ENCODE measurements at regions not wholly inside any gene's neighbourhood (a gene's known extent, or its start where the extent isn't known, plus 50 kb on each side); places are given as distances from the start of the nearest gene placed in this dataset.

DNA sequence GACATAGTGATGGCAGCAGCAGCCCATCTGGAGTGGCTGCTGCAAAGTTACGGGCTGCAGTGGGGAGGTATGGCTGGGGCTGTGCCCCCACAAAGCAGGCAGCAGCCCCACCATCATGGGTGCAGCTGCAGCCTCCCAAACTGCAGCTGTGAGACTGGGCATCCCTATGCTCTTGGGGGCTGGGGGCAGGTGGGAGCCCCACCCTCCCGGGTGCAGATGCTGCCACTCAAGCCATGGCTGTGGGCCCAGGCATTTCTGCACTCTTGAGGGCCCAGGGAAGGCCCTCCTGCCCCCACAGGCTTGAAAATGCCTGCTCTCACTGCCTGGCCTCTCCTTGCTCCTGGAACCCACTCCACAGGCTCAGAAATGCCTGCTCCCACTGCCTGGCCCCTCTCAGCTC is 389.4 kb downstream of the TEX13C start:
- 51 to 100% (median 69%) methylated on average over 1 to 2 of the region's 2 CpGs for WGBS, 5 donors

DNA sequence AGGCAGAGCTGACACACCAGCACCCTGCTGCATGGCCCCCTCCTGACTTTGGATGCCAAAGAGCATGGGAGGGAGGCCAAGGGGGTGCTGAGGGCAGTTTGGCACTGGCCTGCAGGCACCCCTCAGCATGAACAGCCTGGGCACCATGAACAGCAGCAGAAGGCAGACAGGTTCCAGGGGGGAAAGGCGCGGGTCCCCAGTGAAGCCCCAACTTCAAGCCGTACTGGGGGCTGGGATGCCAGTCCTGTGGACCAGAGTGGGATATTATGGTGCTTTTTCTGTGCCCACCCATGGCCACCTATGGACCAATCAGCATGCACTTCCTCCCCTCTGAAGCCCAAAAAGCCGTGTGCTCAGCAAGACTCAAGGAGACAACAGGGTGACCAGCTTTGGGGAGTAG is 389.9 kb downstream of the TEX13C start:
- WGBS, 5 donors = 60 to 94% (median 85%) methylated on average over 4 of the region's 4 CpGs; no CpG with 5 or more reads in 1 of the 5 donors
- H3K9me3 ChIP-seq = no peaks in the 10 kb centered on the region
- no peaks in the 10 kb centered on the region for H3K27me3 ChIP-seq (replicated peaks in 1 of 7)
- H3K4me1 ChIP-seq = no peaks in the 10 kb centered on the region
- intact Hi-C loops (cut with DNase I; ENCODE audit: low total_unique reads) = no loop called here
- TF ChIP-seq POLR2AphosphoS5 (IDR thresholded peaks at IDR 0.05) = no peak
- TF ChIP-seq, protein P1, sequence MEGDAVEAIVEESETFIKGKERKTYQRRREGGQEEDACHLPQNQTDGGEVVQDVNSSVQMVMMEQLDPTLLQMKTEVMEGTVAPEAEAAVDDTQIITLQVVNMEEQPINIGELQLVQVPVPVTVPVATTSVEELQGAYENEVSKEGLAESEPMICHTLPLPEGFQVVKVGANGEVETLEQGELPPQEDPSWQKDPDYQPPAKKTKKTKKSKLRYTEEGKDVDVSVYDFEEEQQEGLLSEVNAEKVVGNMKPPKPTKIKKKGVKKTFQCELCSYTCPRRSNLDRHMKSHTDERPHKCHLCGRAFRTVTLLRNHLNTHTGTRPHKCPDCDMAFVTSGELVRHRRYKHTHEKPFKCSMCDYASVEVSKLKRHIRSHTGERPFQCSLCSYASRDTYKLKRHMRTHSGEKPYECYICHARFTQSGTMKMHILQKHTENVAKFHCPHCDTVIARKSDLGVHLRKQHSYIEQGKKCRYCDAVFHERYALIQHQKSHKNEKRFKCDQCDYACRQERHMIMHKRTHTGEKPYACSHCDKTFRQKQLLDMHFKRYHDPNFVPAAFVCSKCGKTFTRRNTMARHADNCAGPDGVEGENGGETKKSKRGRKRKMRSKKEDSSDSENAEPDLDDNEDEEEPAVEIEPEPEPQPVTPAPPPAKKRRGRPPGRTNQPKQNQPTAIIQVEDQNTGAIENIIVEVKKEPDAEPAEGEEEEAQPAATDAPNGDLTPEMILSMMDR (IDR thresholded peaks at IDR 0.05 in 8 of 11, conservative IDR thresholded peaks at IDR 0.05 in 3 of 11) = no peak
- no peak for TF ChIP-seq POLR2A (IDR thresholded peaks at IDR 0.05)
- H3K36me3 ChIP-seq = no peaks in the 10 kb centered on the region
- H3K4me3 ChIP-seq = no peak overlapping the region
- peak; percentile 66 for DNase-seq
- no peak overlapping the region for H3K27ac ChIP-seq

More for the DNA sequence above, 389.4 kb downstream of the TEX13C start:
- no peaks in the 10 kb centered on the region for H3K36me3 ChIP-seq
- H3K9me3 ChIP-seq = peaks cover 0 to 2% (median 0%) of the 10 kb centered on the region in 8 donors
- H3K27me3 ChIP-seq (replicated peaks in 1 of 7) = no peaks in the 10 kb centered on the region
- H3K4me1 ChIP-seq = no peaks in the 10 kb centered on the region
- no peak overlapping the region for H3K27ac ChIP-seq
- peak; percentile 54 for DNase-seq
- TF ChIP-seq, protein P1 (IDR thresholded peaks at IDR 0.05 in 8 of 11, conservative IDR thresholded peaks at IDR 0.05 in 3 of 11) = no peak
- no peak for TF ChIP-seq POLR2AphosphoS5 (IDR thresholded peaks at IDR 0.05)
- TF ChIP-seq POLR2A (IDR thresholded peaks at IDR 0.05) = no peak
- H3K4me3 ChIP-seq = no peak overlapping the region
- intact Hi-C loops (cut with DNase I; ENCODE audit: low total_unique reads) = no loop called here

GRCh38 chrX:125710403-125711062 is 390.9 kb downstream of the TEX13C start:
- whole genome bisulfite sequencing, 5 donors = 81 to 86% (median 84%) methylated on average over 4 to 8 of the region's 8 CpGs
- Histone ChIP-seq H3K4me1 (no peaks in the 10 kb centered on the region), H3K4me3 (no peak overlapping the region), H3K27ac (no peak overlapping the region), H3K36me3 (no peaks in the 10 kb centered on the region), H3K27me3 (replicated peaks in 1 of 7) (no peaks in the 10 kb centered on the region), H3K9me3 (no peaks in the 10 kb centered on the region)
- peak; percentile 44 for DNase-seq
- TF ChIP-seq POLR2A (IDR thresholded peaks at IDR 0.05) = no peak
- TF ChIP-seq POLR2AphosphoS5 (IDR thresholded peaks at IDR 0.05) = no peak
- TF ChIP-seq, protein P1 (IDR thresholded peaks at IDR 0.05 in 8 of 11, conservative IDR thresholded peaks at IDR 0.05 in 3 of 11) = no peak
- intact Hi-C loops (cut with DNase I; ENCODE audit: low total_unique reads) = no loop called here

- Histone ChIP-seq H3K4me3 (no peak overlapping the region), H3K4me1 (no peaks in the 10 kb centered on the region), H3K27me3 (replicated peaks in 1 of 7) (no peaks in the 10 kb centered on the region), H3K27ac (no peak overlapping the region), H3K9me3 (no peaks in the 10 kb centered on the region), H3K36me3 (no peaks in the 10 kb centered on the region)
- intact Hi-C loops (cut with DNase I; ENCODE audit: low total_unique reads) = no loop called here
- TF ChIP-seq POLR2A (IDR thresholded peaks at IDR 0.05) (no peak), POLR2AphosphoS5 (IDR thresholded peaks at IDR 0.05) (no peak)
- TF ChIP-seq, protein P1 (IDR thresholded peaks at IDR 0.05 in 8 of 11, conservative IDR thresholded peaks at IDR 0.05 in 3 of 11) = no peak
- WGBS, 5 donors = 73 to 100% (median 88%) methylated on average over 1 of the region's 1 CpG
- DNase-seq = no peak
These were observed 391.4 kb downstream of the TEX13C start for GRCh38 chrX:125711103-125711502.

All from spleen (tissue), 11 donors.